GM12873 (cell line): ENCODE measurements at regions not wholly inside any gene's neighbourhood (a gene's known extent, or its start where the extent isn't known, plus 50 kb on each side); places are given as distances from the start of the nearest gene placed in this dataset.

Experiments
- CTCF ChIP-seq: IDR thresholded peaks from 2 replicates; pipeline ENCODE4 v1.5.1; 2012; ENCODE audit warnings: low read depth, mild to moderate bottlenecking, moderate library complexity, low read length, control low read depth; ENCODE audit not compliant: insufficient read depth; ENCODE audit errors: missing control alignments

- TF ChIP-seq CTCF: no peak
Observed at GRCh38 chr1:118828038-118828437, 160.1 kb downstream of the TBX15 start.

DNA sequence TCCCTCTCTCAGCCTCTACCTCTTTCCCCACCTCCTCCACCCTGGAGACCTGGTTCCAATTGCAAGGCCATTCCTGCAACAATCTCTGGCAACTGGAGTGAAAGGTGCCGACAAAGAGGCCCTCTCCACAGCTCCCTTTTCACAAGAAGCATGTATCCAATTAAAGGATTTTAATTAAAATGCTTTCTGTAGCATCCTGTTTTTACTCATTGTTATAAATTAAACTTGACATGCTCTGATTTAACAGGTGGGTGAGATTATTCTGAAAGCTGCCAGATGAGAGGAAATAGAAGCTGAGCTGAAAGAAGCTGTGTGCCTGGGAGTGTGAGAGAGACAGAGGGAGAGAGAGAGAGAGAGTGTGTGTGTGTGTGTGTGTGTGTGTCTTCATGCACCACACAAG lies 160.5 kb downstream of the TBX15 start:
- TF ChIP-seq CTCF: no peak

DNA sequence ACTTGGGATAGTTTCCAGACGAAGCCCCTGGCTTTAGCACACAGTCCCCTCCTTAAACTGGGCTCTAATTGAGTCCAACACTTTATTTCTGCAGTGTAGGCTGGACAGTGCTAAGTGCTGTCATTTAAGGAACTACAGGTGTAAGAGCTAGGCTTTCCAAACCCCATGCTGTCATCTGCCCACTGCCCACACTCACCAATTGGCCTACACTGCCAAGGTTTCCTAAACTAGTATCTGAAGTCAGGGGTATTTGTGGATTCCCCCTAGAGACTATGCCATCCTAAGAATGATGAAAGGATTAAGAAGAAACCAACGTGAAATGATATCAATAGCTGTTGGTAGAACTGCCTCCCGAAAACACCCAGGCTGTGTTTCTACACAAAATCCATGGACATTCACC lies 160.9 kb downstream of the TBX15 start:
- no peak for TF ChIP-seq CTCF

GRCh38 chr1:118826669-118827068 lies 161.5 kb downstream of the TBX15 start:
- no peak for TF ChIP-seq CTCF

GRCh38 chr1:118825619-118826018 lies 162.5 kb downstream of the TBX15 start:
- TF ChIP-seq CTCF: no peak

DNA sequence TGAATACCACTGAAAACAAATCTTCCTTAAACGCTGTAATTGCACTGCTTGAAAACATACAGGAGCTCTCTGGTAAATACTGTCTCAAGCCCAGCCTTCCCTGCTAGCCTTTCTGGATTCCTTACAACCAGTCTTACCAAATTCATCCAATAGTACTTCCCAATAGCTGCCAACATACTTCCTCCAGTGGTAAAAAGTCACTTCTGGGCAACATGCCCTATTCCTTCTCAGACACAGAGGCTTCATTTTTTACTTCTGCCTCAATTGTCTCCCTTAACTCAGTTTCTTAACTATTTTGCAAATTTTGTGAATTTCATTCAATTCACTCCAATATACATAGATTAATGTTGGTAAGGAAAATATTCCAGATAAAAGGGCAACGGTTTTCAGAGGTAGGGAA lies 166.3 kb downstream of the TBX15 start:
- TF ChIP-seq CTCF: no peak

DNA sequence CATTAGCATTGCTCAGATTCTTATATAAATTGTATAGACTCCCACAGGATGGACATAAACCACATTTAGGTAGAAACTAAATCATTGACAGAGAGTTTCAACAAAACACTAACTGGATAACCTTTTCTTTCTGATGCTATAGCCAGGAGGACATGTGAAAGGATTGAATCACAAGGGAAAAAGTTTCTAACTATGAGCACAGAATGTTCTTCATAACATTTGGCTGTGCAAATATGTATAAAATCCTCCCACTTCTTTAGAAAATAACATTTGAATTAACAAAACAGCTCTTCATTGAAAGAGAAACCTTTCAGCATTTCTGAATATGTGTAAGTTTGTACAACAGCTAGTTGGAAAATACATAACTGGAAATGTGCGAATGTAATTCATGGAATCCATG lies 167.3 kb downstream of the TBX15 start:
- TF ChIP-seq CTCF: no peak

- no peak for TF ChIP-seq CTCF
Observed at GRCh38 chr1:118815909-118816308, 172.2 kb downstream of the TBX15 start.
